IMR-90 (cell line): ENCODE measurements at regions not wholly inside any gene's neighbourhood (a gene's known extent, or its start where the extent isn't known, plus 50 kb on each side); places are given as distances from the start of the nearest gene placed in this dataset.

Source experiments
- ATAC-seq: fragments of 200-7000 bp; cut with Tn5 transposase; 2 replicates; pipeline ENCODE4 v1.9.1; 2020; ENCODE audit warnings: low read depth, mild to moderate bottlenecking, moderate library complexity
- BruUV-seq: library from RNA; stranded (reverse); fragments of 400-500 nt; replicated peaks from 2 replicates; lab custom pipeline; 2021; lab: Mats Ljungman, UMichigan
- CTCF ChIA-PET: fragments of 300-600 bp; formaldehyde crosslinking; extraction: SDS; loops from one replicate; lab custom pipeline; 2021; ENCODE audit warnings: antibody characterized with exemption; lab: Yijun Ruan, JAX
- POLR2A ChIA-PET: fragments of 300-600 bp; sonication (Branson Sonifier 250); formaldehyde crosslinking; loops from one replicate; lab custom pipeline; 2022; ENCODE audit warnings: antibody characterized with exemption; ENCODE audit not compliant: unreplicated experiment; lab: Charles Lee
- DNase-seq: peaks from one replicate; pipeline ENCODE4 v3.0.0; 2013
- H2AFZ ChIP-seq: replicated peaks from 2 replicates; pipeline ENCODE3; 2013; ENCODE audit warnings: low read length, mild to moderate bottlenecking; ENCODE audit not compliant: poor library complexity
- H2AK5ac ChIP-seq: 2 replicates; pipeline ENCODE4 v1.6.1; 2013; ENCODE audit warnings: low read depth, low read length, inconsistent platforms
- H2AK9ac ChIP-seq: replicated peaks from 2 replicates; pipeline ENCODE3; 2013; ENCODE audit warnings: mild to moderate bottlenecking, low read depth, low read length, moderate library complexity; ENCODE audit not compliant: poor library complexity
- H2BK120ac ChIP-seq: 2 replicates; pipeline ENCODE4 v1.6.1; 2013; ENCODE audit warnings: low read depth, low read length, inconsistent platforms
- H2BK15ac ChIP-seq: 3 replicates; pipeline ENCODE4 v1.6.1; 2013; ENCODE audit warnings: low read depth, low read length, inconsistent platforms
- H2BK20ac ChIP-seq: 2 replicates; pipeline ENCODE4 v1.6.1; 2013; ENCODE audit warnings: low read depth, mild to moderate bottlenecking, inconsistent platforms, low read length, moderate library complexity
- H2BK5ac ChIP-seq: 2 replicates; pipeline ENCODE4 v1.6.1; 2013; ENCODE audit warnings: mild to moderate bottlenecking, low read depth, low read length, inconsistent platforms; ENCODE audit not compliant: poor library complexity, severe bottlenecking
- H3K14ac ChIP-seq: replicated peaks from 2 replicates; pipeline ENCODE4 v1.6.1; 2013; ENCODE audit warnings: low read depth, low read length, inconsistent platforms
- H3K18ac ChIP-seq: 2 replicates; pipeline ENCODE4 v1.6.1; 2013; ENCODE audit warnings: low read depth, low read length, control low read depth
- H3K23ac ChIP-seq: 2 replicates; pipeline ENCODE4 v1.6.1; 2013; ENCODE audit warnings: low read depth, low read length, inconsistent platforms
- H3K27ac ChIP-seq: 2 replicates; pipeline ENCODE4 v1.5.1; 2013; ENCODE audit warnings: mild to moderate bottlenecking, control low read depth, low read length; ENCODE audit not compliant: insufficient read depth
- H3K27me3 ChIP-seq: 2 replicates; pipeline ENCODE4 v1.6.1; 2013; ENCODE audit warnings: low read length; ENCODE audit not compliant: control insufficient read depth, insufficient read depth
- H3K36me3 ChIP-seq: 2 replicates; pipeline ENCODE4 v1.6.1; 2013; ENCODE audit warnings: low read length, mixed read lengths; ENCODE audit not compliant: control insufficient read depth, insufficient read depth
- H3K4ac ChIP-seq: 2 replicates; pipeline ENCODE4 v1.6.1; 2013; ENCODE audit warnings: low read depth, low read length, inconsistent platforms
- H3K4me1 ChIP-seq: 2 replicates; pipeline ENCODE4 v1.6.1; 2013; ENCODE audit warnings: low read length, mixed read lengths; ENCODE audit not compliant: control insufficient read depth, insufficient read depth
- H3K4me2 ChIP-seq: 2 replicates; pipeline ENCODE4 v1.6.1; 2013; ENCODE audit warnings: low read depth, mild to moderate bottlenecking, control low read depth, low read length, moderate library complexity
- H3K4me3 ChIP-seq: 2 replicates; pipeline ENCODE4 v1.5.1; 2013; ENCODE audit warnings: low read depth, mild to moderate bottlenecking, control low read depth, low read length, moderate library complexity; ENCODE audit not compliant: insufficient read depth
- H3K56ac ChIP-seq: 2 replicates; pipeline ENCODE4 v1.6.1; 2013; ENCODE audit warnings: low read length, inconsistent platforms; ENCODE audit not compliant: insufficient read depth; ENCODE audit errors: extremely low read depth
- H3K79me1 ChIP-seq, 2 experiments: 2 replicates each; pipeline ENCODE4 v1.6.1; 2013; ENCODE audit warnings: low read length in 2 of 2, inconsistent platforms in 1 of 2, low read depth in 1 of 2
- H3K9ac ChIP-seq: 2 replicates; pipeline ENCODE4 v1.6.1; 2013; ENCODE audit warnings: low read depth, low read length, control low read depth
- H3K9me1 ChIP-seq: 2 replicates; pipeline ENCODE4 v1.6.1; 2013; ENCODE audit warnings: low read length, inconsistent platforms; ENCODE audit not compliant: insufficient read depth
- H3K9me3 ChIP-seq: 2 replicates; pipeline ENCODE4 v1.6.1; 2013; ENCODE audit warnings: low read length; ENCODE audit not compliant: control insufficient read depth, insufficient read depth
- H4K20me1 ChIP-seq: 2 replicates; pipeline ENCODE4 v1.6.1; 2013; ENCODE audit warnings: low read length, inconsistent platforms; ENCODE audit not compliant: insufficient read depth
- H4K5ac ChIP-seq: 2 replicates; pipeline ENCODE4 v1.6.1; 2013; ENCODE audit warnings: mild to moderate bottlenecking, low read depth, low read length, control low read depth
- H4K8ac ChIP-seq, 2 experiments: 2 replicates each; pipeline ENCODE4 v1.6.1; 2013; ENCODE audit warnings: low read depth in 2 of 2, low read length in 2 of 2, control low read depth in 1 of 2, inconsistent platforms in 1 of 2
- H4K91ac ChIP-seq: 2 replicates; pipeline ENCODE4 v1.6.1; 2013; ENCODE audit warnings: low read depth, low read length, inconsistent platforms; ENCODE audit not compliant: insufficient read depth
- CEBPB ChIP-seq: IDR thresholded peaks from 2 replicates; pipeline ENCODE4 v1.6.1; 2012; ENCODE audit warnings: low read depth, low read length, improper control_type of control experiment
- CHD1 ChIP-seq: IDR thresholded peaks from 2 replicates; pipeline ENCODE4 v1.6.1; 2012; ENCODE audit warnings: low read depth, low read length, improper control_type of control experiment
- MAZ ChIP-seq: IDR thresholded peaks from 2 replicates; pipeline ENCODE4 v1.6.1; 2012; ENCODE audit warnings: low read depth, mild to moderate bottlenecking, low read length, improper control_type of control experiment, moderate library complexity, borderline replicate concordance
- MXI1 ChIP-seq: IDR thresholded peaks from 2 replicates; pipeline ENCODE4 v1.6.1; 2012; ENCODE audit warnings: low read depth, mild to moderate bottlenecking, low read length, moderate library complexity, borderline replicate concordance
- NFE2L2 ChIP-seq: fragments of 150-350 bp; IDR thresholded peaks from 2 replicates; pipeline ENCODE4 v1.6.1; 2016; ENCODE audit warnings: low read depth, mild to moderate bottlenecking, low read length
- POLR2A ChIP-seq: IDR thresholded peaks from 2 replicates; pipeline ENCODE4 v1.6.1; 2012; ENCODE audit warnings: mild to moderate bottlenecking, low read depth, low read length
- RAD21 ChIP-seq: IDR thresholded peaks from 2 replicates; pipeline ENCODE4 v1.6.1; 2012; ENCODE audit warnings: low read length, improper control_type of control experiment
- RCOR1 ChIP-seq: IDR thresholded peaks from 2 replicates; pipeline ENCODE4 v1.6.1; 2012; ENCODE audit warnings: mild to moderate bottlenecking, low read length, improper control_type of control experiment; ENCODE audit not compliant: insufficient replicate concordance
- RFX5 ChIP-seq: IDR thresholded peaks from 2 replicates; pipeline ENCODE4 v1.8.0; 2012; ENCODE audit warnings: low read depth, mild to moderate bottlenecking, low read length, moderate library complexity
- SMC3 ChIP-seq: fragments of 150-350 bp; IDR thresholded peaks from 2 replicates; pipeline ENCODE4 v1.6.1; 2016; ENCODE audit warnings: low read depth, mild to moderate bottlenecking, antibody characterized with exemption, low read length, moderate library complexity
- WGBS, 2 experiments: methylation state at CpG; one replicate each; pipeline versions ENCODE4 v1.1.5 to v1.1.7; 2013; ENCODE audit warnings: missing lambda C conversion rate in 2 of 2; ENCODE audit not compliant: insufficient read length in 1 of 2; ENCODE audit errors: extremely low coverage in 2 of 2; 5-methylcytosine and 5-hydroxymethylcytosine counted together
- dilution Hi-C: fragments of 300-500 bp; cut with HindIII; formaldehyde crosslinking; loops from one replicate; pipeline ENCODE4 v1.14.3; 2018; ENCODE audit warnings: low sequenced_read_pairs; ENCODE audit not compliant: unreplicated experiment
- in situ Hi-C: fragments of 300-500 bp; cut with MboI; formaldehyde crosslinking; loops from 3 replicates; pipeline ENCODE4 v1.14.3; 2019; ENCODE audit warnings: low sequenced_read_pairs, inconsistent platforms, mixed read lengths
- intact Hi-C: fragments of 100-400 bp; cut with micrococcal nuclease; formaldehyde crosslinking; loops from 2 replicates; pipeline ENCODE4 v1.10.0; 2022

DNA sequence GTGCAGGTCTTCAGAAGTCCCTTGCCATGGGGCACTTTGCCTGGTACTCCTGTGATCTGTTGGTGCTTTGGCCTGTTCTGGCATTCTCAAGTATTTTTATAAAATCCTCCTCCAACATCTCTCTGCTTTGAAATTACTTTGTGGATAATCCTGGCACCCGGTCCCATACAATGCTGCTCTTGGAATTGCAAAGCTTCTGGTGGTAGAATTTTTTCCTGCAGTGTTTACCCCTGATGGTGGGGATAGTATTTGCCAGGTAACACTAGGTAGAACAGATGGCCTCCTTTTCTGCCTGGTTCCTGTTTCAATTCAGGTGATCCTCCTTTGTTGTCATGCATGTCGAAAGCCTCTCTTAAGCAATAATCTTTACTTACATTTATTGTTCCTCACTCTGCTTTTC lies 109.8 kb upstream of the ATP10B start:
- Histone ChIP-seq H2BK20ac (no peak overlapping the region), H2AFZ (no peak overlapping the region), H3K4me1 (no peaks in the 10 kb centered on the region), H3K14ac (no peak overlapping the region), H3K56ac (no peak overlapping the region), H4K91ac (no peak overlapping the region), H2BK5ac (no peak overlapping the region), H4K8ac (no peak overlapping the region), H3K9me3 (peaks cover 16% of the 10 kb centered on the region), H3K79me1 (no peaks in the 10 kb centered on the region), H2BK120ac (no peak overlapping the region), H3K9ac (no peak overlapping the region), H4K20me1 (no peaks in the 10 kb centered on the region), H3K4me3 (no peak overlapping the region), H3K36me3 (no peaks in the 10 kb centered on the region), H2BK15ac (no peak overlapping the region), H3K4me2 (no peak overlapping the region), H2AK5ac (no peak overlapping the region), H3K23ac (no peak overlapping the region), H2AK9ac (no peak overlapping the region), H3K27me3 (no peaks in the 10 kb centered on the region), H3K18ac (no peak overlapping the region), H3K4ac (no peak overlapping the region), H4K5ac (no peak overlapping the region), H3K9me1 (no peaks in the 10 kb centered on the region), H3K27ac (no peak overlapping the region)
- in situ Hi-C loops: no loop called here
- DNase-seq (no peak), ATAC-seq (no peak)
- ChIA-PET CTCF (no interaction called here), POLR2A (no interaction called here)
- no CpG with 5 or more reads among the region's 2 CpGs for WGBS, 2 experiments
- no peak for TF ChIP-seq RAD21
- TF ChIP-seq MAZ: no peak
- TF ChIP-seq RCOR1: no peak
- no peak for TF ChIP-seq POLR2A
- TF ChIP-seq CHD1: no peak
- no peak for TF ChIP-seq NFE2L2
- no peak for TF ChIP-seq RFX5
- TF ChIP-seq MXI1: no peak
- TF ChIP-seq SMC3: no peak
- TF ChIP-seq CEBPB: no peak
- no TSS peak for BruUV-seq
- dilution Hi-C loops: no loop called here
- intact Hi-C loops: no loop called here
